ENCODE measurements at regions not wholly inside any gene's neighbourhood (a gene's known extent, or its start where the extent isn't known, plus 50 kb on each side); places are given as distances from the start of the nearest gene placed in this dataset.
"Not testable (repeated sequence)": the region's sequence is repeated elsewhere in the genome, so short reads cannot be mapped to it uniquely, and the experiment has no call there.

DNA sequence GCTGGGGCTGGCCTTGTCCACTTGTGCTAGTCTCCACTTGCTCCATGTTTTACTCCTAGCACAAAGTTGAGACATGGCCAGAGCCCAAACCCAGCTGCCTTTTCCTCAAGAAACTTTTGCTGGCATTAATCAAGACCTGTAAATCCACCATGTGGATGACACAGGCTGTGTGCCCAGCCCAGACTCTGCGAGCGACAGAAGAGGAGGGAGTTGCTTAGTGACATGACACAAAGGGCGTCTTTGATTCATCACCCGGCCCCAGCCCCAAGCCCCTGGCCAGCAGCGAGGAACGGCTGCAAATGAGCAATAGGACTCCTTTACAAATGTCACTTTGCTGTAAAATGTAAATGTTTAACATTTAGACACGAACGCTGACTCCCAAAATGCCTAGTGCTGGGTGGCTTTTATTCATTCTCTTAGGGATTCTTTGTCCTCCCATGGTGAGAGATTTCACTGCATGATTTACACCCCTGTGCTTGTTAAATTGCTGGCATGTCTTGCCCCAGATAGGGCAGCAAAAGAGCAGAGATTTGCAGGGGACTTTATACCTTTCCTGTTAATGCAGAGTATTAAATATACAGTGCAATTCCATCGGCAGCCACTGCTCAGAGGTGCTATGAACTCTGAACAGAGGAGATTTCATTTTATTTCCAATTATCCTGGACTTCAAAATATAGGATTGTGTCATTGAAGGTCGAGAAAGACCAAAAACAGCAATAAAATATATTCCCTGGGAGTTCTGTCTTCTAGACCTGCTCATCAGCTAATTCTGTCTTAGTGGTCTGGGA is 263.6 kb upstream of the NCAM1 start:
- H3K4me3 ChIP-seq (ENCODE audit: low read depth, low read length): no peak overlapping the region
- TF ChIP-seq, protein P1, sequence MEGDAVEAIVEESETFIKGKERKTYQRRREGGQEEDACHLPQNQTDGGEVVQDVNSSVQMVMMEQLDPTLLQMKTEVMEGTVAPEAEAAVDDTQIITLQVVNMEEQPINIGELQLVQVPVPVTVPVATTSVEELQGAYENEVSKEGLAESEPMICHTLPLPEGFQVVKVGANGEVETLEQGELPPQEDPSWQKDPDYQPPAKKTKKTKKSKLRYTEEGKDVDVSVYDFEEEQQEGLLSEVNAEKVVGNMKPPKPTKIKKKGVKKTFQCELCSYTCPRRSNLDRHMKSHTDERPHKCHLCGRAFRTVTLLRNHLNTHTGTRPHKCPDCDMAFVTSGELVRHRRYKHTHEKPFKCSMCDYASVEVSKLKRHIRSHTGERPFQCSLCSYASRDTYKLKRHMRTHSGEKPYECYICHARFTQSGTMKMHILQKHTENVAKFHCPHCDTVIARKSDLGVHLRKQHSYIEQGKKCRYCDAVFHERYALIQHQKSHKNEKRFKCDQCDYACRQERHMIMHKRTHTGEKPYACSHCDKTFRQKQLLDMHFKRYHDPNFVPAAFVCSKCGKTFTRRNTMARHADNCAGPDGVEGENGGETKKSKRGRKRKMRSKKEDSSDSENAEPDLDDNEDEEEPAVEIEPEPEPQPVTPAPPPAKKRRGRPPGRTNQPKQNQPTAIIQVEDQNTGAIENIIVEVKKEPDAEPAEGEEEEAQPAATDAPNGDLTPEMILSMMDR (IDR thresholded peaks at IDR 0.05; ENCODE audit: insufficient read depth, low read depth, low read length): no peak
- DNase-seq (ENCODE audit: low read depth): no peak

DNA sequence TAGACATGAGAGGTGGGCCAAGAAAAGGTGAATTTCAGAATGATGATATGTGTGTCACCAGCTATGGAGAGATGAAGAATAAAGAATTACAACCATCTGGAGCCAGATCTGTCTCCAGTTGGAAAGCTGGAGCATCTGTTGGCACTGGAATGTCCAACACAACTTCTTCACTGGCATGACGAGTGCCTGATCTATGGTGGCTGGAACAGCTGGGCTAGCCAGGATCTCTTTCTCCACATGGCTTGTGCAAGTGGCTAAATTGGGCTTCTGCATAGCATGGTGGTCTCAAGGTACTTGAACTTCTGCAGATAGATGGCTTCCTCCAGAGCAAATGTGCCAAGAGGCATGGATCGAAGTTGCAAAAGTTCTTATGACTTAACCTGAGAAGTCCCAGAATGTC is 256.1 kb upstream of the NCAM1 start:
- no peak overlapping the region for H3K4me3 ChIP-seq (ENCODE audit: low read depth, low read length)
- TF ChIP-seq, protein P1 (IDR thresholded peaks at IDR 0.05; ENCODE audit: insufficient read depth, low read depth, low read length): no peak
- DNase-seq (ENCODE audit: low read depth): no peak

DNA sequence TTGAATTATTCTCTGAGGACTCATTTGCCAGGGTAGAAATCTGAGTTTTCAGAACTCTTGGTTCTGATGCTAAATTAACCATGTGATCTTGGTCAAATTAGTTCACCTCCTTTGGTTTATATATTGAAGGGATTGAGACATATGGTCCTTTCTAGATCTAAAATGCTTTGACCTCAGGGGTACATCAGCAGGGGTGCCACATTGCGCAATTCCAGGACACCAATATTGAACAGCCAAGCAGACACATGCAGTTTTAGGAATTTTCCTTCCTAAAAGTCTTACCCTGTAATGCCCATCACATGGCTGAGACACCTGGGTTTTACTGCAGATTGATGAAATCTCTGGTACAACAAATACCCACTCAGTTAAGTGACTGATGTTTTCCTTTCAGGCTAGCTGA is 254.4 kb upstream of the NCAM1 start:
- no peak overlapping the region for H3K4me3 ChIP-seq (ENCODE audit: low read depth, low read length)
- no peak for DNase-seq (ENCODE audit: low read depth)
- TF ChIP-seq, protein P1 (IDR thresholded peaks at IDR 0.05; ENCODE audit: insufficient read depth, low read depth, low read length): no peak

DNA sequence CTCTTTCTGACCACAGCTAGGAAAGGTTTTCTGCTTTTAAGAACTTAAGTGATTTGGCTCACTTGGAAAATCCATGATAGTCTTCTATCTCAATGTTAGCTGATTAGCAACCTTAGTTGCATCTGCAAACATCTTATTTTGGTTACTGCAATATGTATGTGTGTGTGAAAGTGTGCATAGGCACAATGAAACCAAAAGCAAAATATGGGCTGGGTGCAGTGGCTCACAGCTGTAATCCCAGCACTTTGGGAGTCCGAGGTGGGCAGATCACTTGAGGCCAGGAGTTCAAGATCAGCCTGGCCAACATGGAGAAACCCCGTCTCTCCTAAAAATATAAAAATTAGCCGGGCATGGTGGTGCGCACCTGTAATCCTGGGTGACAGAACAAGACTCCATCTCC is 246.9 kb upstream of the NCAM1 start:
- DNase-seq (ENCODE audit: low read depth): not testable (repeated sequence)

DNA sequence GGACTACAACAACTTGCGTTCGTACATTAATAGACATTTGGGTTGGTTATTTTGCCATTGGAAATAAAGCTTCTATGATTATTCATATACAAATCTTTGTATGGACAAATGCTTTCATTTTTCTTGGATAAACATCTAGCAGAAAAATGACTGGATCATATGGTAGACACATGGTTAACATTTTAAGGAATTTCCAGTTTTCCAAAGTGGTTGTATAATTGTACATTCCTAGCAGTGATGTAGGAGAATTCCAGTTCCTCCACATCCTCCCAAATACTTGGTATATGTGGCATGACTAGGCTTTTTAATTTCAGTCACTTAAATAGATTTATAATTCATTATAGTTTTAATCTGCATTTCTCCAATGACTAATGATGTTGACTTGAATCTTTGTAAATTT is 246.2 kb upstream of the NCAM1 start:
- H3K4me3 ChIP-seq (ENCODE audit: low read depth, low read length): no peak overlapping the region
- no peak for DNase-seq (ENCODE audit: low read depth)
- TF ChIP-seq, protein P1 (IDR thresholded peaks at IDR 0.05; ENCODE audit: insufficient read depth, low read depth, low read length): no peak

More for the DNA sequence above, 246.9 kb upstream of the NCAM1 start:
- not testable (repeated sequence) for H3K4me3 ChIP-seq (ENCODE audit: low read depth, low read length)

DNA sequence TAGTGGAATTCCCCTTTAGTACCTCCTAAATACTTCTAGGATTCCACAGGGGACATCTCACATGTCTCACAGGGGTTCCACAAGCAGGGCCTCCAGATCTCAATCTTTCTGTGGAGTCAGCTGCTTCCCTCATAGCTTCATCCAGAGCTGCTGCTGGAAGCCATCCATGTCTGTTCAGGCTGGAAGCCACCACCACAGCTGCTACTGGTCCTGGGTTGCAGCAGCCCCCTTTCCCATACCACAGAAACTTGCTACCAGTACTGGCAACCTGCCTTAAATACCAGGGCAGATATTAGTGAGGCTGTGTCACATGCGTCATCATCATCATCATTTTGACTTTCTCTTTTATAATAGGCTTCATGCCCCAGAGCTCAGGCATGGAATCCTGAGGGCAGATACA is 242.7 kb upstream of the NCAM1 start:
- H3K4me3 ChIP-seq (ENCODE audit: low read depth, low read length): no peak overlapping the region
- DNase-seq (ENCODE audit: low read depth): no peak
- TF ChIP-seq, protein P1 (IDR thresholded peaks at IDR 0.05; ENCODE audit: insufficient read depth, low read depth, low read length): no peak

DNA sequence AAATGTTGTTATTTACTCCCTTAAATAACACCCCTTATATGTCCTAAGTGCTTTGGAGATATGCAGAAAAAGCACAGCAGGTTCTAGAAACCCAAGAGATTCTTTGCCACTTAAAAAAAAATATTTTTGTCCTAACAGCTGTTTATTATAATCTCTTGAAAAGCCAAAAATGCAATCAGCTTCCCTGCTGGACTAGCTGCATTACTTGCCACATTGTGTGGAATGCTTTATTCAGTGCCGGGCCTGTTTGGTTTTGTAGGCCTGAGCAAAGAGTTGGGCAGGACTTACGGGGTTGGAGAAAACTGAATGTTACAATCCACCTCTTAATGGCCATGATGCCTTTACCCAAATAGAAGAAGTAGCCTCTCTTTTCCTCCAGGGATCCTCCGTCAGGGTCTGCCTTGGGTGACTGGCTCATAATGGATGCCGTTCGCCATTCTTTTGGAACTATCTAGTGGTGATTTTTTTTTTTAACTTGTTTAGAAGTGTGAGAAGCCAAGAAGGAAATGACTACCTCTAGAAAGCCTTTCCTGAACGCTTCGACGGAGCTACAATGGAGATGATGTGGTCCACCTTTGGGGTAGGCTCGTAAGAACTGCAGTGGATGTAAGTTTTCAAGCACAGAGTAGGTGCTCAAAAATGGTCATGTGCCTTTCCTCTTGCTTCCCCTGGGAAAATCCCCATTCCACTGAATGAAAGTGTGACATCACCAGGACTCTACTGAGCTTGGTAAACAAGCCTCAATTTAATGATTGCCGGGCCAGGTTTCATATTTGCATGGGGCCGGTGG is 241.3 kb upstream of the NCAM1 start:
- no peak for DNase-seq (ENCODE audit: low read depth)
- TF ChIP-seq, protein P1 (IDR thresholded peaks at IDR 0.05; ENCODE audit: insufficient read depth, low read depth, low read length): no peak
- no peak overlapping the region for H3K4me3 ChIP-seq (ENCODE audit: low read depth, low read length)
